ENCODE measurements at regions not wholly inside any gene's neighbourhood (a gene's known extent, or its start where the extent isn't known, plus 50 kb on each side); places are given as distances from the start of the nearest gene placed in this dataset.

GRCh38 chr13:109397285-109397684 lies 389.1 kb downstream of the IRS2 start:
- DNase-seq, result no peak

- DNase-seq, result no peak
Measured at GRCh38 chr13:109396266-109396665, 390.1 kb downstream of the IRS2 start.

DNA sequence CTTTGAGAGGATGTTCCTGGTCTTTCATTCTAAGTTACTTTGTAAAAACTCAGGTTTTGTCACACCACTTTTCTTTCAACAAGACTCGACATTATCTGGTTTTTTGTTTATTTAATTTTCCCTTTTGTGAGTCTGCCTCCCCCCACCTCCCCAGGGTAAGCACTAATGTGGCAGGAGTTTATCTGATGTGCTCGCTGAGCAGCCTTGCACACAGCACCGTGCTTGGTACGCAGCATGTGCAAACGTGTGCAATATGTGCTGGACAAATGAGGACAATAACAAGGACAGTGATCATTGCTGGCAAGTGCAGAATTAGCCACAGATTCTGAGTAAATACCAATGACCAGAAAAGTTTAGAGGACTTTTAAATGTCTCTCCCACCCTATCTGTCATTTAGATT lies 391.4 kb downstream of the IRS2 start:
- DNase-seq, result no peak

GRCh38 chr13:109394311-109394988 lies 391.9 kb downstream of the IRS2 start:
- no peak for DNase-seq

- no peak for DNase-seq
Measured at GRCh38 chr13:109393045-109393444, 393.3 kb downstream of the IRS2 start.

GRCh38 chr13:109390391-109390790 lies 396.0 kb downstream of the IRS2 start:
- DNase-seq, result no peak

DNA sequence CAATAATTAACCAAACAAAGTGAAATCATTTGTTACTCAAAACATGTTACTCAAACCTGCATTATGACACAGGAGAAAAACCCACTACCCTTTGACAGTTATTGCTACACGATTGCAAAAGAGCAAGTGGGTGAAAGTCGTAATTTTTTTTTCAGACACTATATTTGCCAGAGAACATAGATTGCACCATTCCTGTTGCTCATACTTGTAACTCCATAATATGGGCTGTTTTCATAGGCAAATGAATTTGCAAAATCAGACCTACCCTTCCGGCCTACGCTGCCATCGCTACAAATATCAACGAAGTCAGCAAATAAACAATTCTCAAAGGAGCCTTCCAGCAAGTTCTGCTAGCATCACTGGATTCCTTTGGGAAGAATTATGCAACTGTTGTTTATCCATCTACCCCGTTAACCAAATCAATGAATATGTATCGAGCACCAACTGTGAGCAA lies 396.5 kb downstream of the IRS2 start:
- no peak for DNase-seq

- no peak for DNase-seq
Measured at GRCh38 chr13:109389456-109389855, 396.9 kb downstream of the IRS2 start.

GRCh38 chr13:109387471-109387870 lies 398.9 kb downstream of the IRS2 start:
- no peak for DNase-seq

- DNase-seq, result no peak
Measured at GRCh38 chr13:109385242-109385560, 401.2 kb downstream of the IRS2 start.

- DNase-seq, result no peak
Measured at GRCh38 chr13:109384491-109385241, 401.7 kb downstream of the IRS2 start.

- DNase-seq, result no peak
Measured at GRCh38 chr13:109383683-109384082, 402.7 kb downstream of the IRS2 start.

DNA sequence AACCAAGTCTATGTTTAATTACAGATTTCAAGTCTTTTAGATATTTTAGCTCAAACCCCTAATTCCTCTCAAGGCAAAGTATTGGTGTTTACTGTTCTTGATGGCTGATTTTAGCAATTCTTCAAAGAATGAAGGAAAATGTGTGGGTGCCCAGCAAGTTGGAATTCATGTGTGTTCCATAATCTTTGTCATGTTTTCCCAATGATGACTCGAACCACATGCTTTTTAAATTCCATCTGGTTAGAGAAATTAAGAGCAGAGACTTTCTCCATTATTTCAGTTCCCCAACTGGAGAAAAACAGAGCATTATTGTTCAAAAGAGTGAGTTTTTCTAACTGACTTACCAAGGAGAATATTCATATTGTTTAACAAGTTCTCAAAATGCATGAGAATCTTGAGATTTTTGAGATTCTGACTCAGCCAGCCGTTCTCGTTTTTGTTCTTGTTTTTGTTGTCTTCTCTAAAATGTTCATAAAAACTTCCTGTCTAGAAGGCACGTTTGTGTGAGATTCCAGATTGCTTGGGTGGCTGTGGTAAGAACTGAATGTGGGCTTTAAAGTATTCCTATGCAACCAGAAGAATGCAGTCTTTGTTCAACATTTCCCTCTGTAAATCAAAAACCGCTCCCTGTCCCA lies 404.7 kb downstream of the IRS2 start:
- DNase-seq, result peak; percentile 72

- DNase-seq, result no peak
Measured at GRCh38 chr13:109380457-109380856, 405.9 kb downstream of the IRS2 start.

DNA sequence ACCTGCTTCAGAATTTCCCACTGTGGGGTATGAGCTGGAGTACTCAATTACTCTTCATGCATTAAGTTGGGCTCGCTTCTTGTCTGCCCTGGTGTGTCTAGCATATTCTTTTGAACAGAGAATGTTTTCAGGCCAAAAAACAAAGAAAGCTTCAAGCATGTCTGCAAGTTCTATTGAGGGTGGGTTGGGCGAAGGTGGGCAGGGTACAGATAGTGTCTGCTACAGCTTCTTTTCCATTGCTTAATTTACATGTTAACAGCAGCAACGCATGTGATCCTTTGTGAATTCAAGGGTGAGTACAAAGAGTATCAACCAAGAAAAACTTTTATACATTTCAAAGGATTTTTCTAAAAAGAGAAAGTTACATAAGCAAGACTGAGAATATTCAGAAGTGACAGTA lies 406.5 kb downstream of the IRS2 start:
- no peak for DNase-seq

DNA sequence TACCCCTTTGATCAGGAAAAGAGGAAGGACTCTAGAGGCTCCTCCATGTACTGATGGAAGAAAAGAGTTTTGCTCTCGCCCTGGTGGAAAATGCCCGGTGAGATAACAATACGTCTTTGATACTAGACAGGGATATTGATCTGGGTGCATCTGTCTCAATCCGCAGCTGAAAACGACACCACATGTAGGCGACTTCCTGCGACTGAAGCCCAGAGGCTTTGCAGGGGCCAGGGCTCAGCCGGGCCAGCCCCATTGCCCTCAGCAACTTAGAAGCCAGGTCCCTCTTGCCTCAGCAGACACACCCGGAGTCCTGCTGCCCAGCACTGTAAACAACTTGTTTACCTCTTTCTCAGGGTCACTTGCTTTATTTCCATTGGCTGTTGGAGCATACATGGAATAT lies 409.4 kb downstream of the IRS2 start:
- DNase-seq, result no peak

DNA sequence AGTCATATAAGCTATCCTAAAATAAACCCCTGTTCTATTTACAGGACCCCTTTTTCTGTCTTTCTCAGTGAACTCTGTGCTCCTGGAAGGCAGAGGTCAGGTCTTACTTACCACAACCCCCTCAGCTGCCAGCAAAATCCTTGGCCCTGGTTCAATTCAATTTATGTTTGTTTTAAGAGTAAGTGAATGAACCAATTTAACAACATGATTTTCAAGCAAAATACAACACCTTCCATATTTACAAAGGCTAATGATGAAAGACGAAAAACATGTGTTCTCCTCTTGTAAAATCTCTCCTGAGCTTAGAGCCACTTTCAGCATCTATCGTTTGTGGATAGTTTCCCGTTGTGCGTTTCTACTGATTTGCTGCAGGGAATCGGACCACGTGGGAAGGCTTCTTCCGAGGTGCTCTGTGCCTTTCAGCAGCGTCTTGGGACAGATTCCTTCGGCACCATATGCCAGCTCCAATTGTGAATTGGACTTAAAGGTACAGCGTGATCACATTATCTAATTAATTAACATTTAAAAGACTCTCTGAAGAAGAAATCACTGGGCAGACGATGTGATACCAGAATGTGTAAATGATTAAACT lies 411.7 kb downstream of the IRS2 start:
- no peak for DNase-seq

DNA sequence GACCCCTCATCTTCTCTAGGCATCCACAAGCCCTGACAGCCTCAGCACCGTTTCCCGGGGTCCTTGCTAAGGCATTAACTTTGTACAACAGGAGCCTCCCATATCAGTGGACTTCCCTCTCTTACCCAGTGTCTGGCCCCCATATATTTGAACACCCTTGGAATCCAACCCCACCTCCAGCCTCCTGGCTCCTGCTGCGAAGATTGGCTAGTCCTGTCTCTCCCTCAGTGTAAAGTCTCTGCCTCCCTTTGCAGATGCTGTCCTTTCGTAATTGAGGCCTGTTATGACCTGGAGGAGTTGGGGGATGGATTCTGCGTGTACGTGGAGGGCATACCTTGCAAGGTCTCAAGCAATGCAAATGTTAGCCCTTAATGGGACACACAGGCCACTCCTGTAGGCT lies 413.7 kb downstream of the IRS2 start:
- no peak for DNase-seq

DNA sequence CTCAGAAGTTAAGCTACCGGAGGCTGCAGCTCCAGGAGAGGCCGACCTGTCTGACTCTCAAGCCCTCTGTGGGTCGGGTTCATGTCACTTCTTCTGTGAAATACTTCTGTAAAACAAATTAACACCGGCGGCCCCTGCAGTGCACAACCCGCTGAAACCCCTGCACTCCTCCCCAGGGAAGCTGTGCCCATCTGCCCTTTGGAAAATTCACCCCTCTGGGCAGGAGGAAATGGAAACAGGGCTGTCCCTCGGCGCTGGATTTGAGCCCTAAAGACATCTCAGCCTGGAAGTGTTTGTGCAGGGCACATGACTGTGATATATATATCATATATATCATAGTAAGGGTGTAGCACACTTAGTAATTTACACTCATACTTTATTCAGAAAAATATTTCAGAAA lies 415.3 kb downstream of the IRS2 start:
- no peak for DNase-seq

GRCh38 chr13:109370496-109370895 lies 415.9 kb downstream of the IRS2 start:
- no peak for DNase-seq

- DNase-seq, result no peak
Measured at GRCh38 chr13:109369353-109370052, 416.9 kb downstream of the IRS2 start.

DNA sequence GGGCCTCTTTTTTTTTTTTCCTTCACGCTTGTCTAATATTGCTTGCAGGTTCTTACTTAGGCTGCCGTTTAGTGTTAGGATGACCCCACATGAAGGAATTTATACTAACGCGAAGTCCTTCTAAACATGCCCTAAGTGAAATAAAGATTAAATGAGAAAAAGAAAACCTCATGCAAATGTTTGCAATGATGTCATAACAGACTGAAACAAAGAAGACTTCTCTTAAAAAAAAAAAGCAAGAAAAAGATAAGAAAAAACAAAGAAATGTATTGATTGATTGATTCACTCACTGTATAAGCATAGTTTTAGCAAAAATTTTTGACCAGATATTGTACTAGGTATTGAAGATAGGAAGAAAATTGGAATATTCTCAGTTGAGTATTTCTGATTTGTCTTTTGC lies 418.2 kb downstream of the IRS2 start:
- DNase-seq, result no peak

DNA sequence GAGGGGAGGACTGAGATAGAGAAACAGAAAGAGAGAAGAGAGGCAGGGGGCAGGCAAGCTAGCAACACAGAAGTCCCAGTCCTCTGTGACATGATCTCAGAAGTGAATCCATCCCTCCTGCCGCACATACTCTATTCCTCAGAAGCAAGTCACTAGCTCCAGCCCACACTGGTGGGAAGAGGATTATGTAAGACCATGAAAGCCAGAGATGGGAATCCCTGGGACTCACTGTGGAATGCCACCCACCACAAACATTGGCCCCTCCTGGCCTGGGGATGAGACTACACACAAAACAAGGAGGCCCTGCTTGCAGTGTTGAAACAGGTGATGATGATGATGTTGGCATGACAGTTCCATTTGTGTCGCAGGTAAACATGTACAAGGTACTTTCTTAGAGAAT lies 419.9 kb downstream of the IRS2 start:
- no peak for DNase-seq
